ENCODE measurements at regions not wholly inside any gene's neighbourhood (a gene's known extent, or its start where the extent isn't known, plus 50 kb on each side); places are given as distances from the start of the nearest gene placed in this dataset.

DNA sequence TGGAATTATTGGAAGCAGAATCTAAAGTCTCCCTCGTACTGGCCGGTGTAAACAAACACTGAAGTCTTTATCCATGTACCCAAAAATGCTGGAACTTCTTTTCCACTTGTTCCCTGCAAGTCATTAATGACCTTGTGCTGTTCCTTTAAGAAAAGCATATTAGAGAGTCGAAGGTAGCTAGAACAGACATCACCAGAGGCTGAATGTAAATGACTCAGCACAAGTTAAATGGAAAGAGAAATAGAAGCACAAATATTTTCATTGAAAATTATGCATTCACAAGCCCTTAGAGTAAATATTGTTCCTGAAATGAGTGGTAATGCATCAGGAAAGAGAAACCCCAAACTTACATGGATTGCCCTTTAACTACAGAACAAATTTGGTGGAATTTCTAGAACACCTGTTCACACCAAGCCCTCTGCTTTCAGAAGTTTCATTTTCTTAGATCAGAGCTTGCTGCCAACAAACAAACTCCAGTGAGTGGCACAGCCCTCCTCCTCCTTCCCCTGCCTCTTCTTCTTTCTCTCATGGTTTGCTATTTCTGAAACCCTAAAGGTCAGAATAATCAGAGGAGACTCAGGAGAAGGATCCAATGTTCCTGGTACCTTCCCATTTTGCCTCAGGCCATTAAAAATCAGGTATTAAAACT lies 264.3 kb downstream of the TXNL1 start:
- DNase-seq: no peak

DNA sequence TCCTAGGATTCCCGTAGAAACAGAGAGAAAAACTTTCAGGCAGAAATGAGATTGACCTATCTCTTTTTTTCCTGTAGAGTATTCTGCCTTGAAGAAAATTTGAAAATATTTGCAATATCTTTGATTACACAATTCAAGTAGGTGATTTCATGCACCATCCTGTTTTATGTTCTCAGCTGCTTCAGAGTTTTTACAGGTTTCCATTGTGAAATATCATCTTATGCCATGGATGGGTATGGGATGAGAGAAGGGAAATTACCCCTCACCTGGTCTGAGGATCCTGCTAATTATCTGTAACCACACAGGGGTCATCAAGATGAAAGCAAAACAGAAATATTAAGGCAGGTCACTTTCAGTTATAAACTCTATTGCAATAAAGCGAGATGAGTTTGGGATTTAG lies 264.8 kb downstream of the TXNL1 start:
- no peak for DNase-seq

DNA sequence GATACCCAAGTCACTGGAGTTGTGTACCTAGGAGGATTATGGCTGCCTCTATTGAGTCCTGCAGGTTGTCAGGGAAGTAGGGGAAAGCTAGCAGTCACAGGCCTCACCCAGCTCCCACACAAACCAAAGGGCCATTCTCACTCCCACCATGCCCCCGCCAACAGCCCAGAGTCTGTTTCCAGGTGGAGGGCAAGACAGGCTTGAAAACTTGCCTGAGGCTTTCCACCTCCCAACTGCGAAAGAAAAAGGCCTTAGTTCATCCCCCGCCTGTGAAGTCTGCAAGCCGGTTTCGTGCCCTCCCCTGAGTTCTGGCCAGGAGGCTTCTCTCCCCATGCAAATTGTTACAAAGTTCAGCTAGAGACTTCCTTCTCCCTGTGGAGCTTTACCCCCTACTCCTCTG lies 270.3 kb downstream of the TXNL1 start:
- no peak for DNase-seq

DNA sequence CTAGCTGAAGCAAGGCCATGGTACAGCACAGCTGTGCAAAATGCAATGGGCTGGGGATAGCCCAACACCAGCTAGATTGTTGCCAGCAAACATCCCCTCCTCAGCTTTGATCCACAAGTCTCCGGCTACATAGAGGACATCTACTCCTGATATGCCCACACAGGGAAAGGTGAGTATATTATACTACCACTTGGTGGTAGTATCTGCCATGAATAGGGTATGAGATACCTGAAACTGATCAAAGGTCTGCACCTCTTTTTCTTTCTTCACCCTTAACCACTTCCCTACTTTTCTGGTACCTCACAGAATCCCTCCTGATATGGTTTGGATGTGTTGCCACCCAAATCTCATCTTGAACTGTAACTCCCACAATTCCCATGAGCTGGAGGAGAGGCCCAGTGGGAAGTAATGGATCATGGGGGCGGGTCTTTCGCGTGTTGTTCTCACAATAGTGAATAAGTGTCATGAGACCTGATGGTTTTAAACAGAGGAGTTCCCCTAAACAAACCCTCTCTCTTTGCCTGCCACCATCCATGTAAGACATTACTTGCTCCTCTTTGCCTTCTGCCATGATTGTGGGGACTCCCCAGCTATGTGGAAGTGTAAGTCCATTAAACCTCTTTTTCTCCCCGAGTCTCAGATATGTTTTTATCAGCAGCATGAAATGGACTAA lies 279.6 kb downstream of the TXNL1 start:
- no peak for DNase-seq

DNA sequence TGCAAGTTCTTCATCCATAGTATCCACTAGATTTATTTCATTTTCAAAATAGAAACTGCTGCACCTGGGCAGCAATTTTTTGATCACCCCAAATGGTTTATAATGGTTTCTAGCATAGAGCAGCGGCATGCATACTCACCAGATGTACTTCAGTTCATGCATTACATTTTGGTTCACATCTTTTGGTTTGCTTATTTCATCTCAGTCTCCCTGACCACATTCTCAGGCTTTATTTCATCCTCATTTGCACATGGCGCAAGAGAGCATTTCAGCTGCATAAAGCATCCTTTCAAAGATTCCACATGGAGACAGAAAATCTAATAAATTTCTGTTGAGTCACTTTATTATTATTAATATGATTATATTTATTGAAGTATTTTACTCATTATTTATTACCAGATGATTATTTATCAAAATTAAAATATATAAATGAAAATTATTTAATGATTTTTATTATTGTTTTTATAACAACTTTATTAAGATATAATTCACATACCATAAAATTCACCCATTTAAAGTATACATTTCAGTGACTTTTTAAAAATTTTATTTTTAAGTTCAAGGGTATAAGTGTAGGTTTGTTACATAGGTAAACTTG lies 284.6 kb downstream of the TXNL1 start:
- DNase-seq: no peak

DNA sequence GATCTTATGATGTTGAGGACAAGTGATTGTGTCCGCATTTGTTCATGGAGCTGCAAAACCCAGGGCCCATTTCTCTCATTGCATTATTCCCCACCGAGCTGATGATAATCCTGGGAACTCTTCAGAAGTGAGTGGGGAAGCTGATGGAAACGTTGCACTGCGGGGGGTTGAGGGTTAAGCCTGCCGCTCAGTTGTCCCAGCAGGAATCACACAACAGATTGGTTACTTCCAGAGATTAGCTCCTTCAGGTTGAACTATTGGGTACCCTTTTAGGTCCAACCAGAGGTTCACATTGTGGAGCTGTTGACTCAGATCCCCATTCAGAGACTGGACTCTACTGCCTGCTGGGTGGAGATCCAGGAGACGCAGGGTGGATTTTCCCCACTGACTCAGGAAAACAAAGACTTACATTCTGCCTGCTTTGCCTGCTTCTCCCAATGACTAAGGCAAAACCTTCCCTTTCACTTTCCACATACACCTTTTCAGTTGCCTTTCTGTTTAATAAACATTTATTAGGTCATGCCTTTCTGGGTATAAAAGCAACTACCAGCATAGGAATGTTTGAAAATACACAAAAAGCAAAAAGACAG lies 286.4 kb downstream of the TXNL1 start:
- DNase-seq: no peak

DNA sequence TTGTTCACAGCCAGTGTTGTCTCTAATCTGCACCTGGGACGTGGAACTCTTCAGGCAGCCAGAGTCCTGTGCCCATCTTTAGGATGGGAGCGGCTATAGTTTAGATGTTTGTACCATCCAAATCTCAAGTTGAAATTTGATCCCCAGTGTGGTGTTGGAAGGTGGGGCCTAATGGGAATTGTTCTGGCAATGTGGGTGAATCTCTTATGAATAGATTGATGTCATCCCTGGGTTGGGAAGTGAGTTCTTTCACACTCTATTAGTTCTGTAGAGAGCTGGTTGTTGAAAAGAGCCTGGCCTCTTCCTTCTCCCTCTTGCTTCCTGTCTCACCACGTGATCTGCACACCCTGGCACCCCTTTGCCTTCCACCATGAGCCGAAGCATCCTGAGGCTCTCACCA lies 300.9 kb downstream of the TXNL1 start:
- DNase-seq: no peak

DNA sequence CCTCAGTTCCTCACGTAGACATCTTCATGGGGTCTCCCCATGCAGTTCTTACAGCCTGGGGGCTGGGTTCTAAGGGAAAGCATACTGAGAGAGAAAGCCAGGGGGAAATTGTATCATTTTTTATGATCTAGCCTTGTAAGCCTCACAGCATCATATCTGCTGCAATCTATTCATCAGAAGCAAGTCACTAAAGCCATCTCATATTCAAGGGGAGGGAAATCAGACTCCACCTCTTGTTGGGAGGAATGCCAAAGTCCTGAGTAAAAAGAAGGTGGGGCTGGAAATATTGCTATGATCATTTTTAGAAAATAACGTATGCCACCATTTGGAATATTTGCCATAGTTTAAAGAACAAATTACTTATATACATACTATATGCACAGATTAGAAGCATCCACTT lies 304.6 kb downstream of the TXNL1 start:
- DNase-seq: no peak

DNA sequence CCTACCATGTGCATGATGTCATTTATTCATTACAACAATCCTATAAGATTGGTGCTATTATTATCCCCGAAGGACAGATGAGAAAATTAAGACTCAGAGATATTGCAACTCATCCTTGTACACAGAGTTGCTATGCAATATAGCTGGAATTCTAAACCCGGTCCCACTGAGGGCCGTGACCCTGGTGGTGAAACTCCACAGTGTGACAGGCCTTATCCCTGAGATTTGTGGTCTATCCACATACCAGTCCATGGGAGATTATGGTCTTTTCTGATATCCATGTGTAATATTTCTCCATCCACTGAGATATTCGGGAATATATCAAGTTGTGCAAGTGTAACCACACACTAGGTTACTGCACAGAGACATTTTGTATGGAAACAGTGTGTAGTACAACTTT lies 305.2 kb downstream of the TXNL1 start:
- no peak for DNase-seq

DNA sequence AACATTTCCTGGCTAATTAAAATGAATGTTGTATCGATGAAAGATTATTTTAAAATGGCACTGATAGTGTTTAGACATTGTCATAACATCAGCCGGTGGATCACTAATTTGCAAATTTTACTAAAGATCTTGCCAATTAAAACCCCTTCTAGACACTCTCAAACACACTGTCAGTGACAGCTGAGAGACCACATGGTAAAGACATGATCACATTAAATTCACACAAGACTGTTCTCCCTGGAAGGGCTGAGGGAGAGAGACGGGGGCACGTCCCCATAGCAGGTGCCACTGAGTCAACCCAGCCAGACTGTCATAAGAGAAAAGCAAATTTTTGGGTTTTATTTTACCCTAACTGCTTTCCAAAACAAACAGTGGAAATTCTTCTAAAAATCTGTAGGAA lies 306.0 kb downstream of the TXNL1 start:
- DNase-seq: no peak

DNA sequence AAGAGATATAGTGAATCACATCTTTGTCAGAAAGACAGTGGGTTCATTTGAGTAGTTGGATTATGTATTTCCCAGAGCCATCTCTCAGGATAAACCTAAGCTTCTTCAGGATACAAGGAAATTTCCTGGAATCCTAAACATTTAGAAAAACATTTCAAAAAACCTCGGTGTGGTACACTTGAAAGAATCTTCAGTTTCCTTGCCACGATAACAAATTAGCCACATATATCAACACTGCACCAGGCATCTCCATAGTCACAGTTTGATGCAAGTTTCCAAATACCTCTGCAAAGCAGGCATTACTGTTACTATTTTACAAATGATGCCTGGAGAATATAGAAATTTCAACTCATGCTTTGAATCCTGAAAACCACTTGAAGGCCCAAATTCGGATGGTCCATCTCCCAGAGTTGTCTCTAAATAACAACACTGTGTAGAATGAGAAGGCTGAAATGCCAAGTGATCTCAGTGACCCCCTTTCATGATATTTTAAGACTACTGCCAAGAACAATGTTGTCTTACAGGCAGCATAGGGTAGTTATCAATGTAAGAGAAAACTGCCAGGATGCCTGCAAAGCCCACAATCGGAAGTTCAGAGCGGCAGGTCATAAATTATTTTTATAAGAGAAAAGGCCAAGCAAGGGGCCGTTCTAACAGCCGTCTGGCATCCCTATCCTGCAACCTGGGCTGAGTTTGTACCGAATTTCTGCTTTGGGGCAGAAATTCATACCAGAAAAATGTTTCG lies 307.9 kb downstream of the TXNL1 start:
- DNase-seq: no peak

DNA sequence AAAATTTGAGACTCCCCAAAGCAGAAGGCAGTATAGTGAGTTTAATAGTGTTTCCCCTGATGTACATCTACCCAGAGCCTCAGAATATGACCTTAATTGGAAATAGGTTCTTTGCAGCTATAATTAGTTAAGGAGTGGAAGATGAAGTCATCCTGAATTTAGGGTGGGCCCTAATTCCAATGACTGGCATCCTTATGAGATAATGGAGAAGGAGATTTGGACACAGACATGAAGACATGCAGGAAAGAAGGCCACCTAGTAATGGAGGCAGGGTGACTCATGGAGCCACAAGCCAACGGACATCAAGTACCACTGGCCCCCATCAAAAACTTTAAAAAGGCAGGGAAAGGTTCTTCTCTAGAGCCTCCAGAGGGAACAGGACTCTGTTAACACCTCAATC lies 308.9 kb downstream of the TXNL1 start:
- no peak for DNase-seq

DNA sequence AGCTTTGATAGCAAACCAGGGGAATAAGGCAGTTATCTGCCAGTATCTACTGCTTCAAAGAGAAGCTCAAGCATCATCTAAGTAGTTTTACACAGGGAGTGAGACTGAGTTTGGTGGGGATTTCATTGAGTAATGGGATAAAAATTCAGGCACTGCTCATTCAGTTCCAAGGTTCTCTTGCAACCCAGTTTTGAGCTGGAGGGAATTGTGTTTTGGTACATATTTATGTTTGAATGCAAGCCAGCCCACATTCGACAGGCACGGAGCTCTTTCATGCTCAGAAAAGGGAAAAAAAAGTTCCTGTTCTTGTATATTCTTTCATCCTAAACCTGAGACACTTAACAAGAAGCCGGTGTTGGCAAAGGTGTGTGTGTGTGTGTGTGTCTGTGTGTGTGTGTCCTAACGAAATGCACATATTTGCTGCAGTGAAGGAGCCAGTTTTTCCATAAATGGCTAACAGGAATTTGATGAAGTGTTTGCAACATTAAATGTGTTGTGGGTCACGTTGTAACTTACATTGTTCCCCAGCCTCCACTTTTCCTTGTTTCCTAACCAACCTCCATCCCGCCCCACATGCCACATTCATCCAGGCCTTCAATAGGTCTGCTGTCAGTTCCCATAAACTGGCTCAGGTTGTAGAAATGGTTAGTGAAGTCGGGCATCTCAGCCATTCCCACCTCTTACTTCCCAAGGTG lies 311.1 kb downstream of the TXNL1 start:
- no peak for DNase-seq

DNA sequence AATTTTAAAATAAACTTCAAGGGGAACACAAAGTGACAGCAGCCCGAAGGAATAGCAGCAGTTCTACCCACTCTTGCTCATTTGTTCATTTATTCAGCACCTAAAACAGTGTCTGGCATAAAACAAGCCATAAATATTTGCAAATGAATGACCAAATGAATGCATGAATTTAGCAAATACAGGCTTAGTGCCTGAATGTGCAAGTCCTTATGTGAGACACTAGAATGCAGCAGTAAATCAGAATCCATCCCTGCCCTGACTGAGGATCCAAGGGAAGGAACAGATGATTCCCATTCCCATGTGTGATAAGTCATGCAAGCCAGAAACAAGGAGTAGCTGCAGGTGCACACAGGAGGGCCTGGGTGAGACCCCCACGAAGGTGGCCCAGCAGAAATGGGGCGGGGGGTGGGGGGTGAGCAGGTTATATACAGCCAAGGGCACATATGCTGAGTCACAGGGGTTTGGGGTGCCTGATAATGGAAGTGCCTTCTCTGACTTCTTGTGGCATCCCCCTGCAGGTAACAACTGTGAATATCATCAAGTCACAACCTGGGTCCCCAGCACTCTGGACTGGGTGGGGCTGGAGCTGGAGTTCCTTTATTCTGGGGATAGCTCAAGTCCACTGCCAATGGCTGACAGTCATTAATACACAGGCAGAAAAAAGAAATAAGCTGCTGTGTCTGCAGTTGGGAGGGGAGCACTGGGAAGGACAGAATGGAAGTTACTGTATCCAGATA lies 311.9 kb downstream of the TXNL1 start:
- no peak for DNase-seq

DNA sequence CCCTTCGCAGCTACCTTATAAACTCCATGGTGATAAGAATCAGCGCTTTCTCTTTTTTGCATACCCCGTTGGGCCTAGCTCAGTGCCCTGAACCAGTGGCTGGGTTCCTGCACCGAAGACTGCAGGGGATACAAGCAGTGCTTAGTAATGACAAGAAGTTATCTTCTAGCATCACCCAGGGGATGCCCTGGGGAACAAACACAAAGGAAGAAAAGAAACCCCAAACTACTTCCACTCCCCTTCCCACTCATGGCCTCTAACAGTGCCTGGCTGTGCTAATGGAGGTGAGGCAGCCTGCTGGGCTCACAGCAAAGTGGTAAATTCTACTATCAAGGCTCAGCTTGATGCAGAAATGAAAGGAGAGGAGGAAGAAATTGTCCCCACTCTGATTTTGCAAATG lies 314.7 kb downstream of the TXNL1 start:
- no peak for DNase-seq

DNA sequence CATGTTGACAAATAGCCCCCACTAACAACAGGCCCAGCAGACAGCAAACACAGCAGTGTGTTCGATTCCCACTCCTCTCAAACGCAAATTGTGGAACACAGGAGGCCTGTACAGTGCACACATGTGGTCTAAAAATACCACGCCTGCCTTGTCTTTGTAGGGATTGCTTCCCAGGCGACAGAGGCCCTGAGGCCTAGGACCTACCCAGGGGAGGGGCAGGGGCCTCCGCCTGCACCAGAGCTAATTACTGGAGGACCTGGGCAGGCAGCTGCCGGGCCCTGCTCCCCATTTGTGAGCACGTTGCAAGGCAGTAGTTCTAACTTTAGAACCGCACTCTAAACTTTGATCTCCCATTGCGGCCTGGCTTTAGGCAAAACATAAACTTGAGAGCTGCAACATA lies 316.0 kb downstream of the TXNL1 start:
- no peak for DNase-seq

DNA sequence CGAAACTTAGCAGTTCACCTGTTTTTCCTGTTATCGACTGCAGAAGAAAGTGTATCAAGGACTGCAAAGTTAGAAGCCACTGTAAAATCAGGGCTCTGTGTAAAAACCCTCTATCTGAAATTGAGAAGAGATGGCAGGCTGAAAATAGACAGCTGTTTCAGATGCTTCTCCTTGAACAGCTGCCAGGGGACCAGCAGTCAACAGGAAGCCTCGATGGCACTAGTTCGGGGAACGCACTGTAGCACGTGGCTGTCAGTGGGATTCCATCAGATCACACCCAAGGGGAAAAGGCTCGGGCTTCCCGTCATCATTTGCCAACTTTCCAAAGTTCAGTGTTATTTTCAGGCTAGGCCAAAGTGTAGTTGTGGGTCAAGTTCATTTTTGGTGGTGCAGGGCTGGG lies 316.9 kb downstream of the TXNL1 start:
- no peak for DNase-seq

DNA sequence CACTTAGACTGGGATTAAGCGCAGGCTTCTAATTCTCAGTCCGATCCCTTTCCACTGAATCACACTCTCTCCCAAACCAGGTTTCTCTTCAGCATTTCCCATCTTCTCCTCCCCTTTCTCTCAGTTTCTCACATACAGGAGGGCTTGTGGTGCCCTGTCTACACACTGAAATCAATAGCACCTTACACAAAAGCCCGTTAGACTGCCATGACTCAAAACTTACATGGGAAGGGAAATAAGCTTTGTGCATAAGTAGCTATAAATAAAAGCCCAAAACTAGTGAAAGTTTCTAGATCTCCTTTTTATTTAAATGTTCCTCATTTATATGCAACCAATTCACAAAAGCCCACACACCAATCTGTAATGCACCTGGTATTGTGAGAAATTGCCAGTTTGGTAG lies 318.4 kb downstream of the TXNL1 start:
- DNase-seq: no peak

DNA sequence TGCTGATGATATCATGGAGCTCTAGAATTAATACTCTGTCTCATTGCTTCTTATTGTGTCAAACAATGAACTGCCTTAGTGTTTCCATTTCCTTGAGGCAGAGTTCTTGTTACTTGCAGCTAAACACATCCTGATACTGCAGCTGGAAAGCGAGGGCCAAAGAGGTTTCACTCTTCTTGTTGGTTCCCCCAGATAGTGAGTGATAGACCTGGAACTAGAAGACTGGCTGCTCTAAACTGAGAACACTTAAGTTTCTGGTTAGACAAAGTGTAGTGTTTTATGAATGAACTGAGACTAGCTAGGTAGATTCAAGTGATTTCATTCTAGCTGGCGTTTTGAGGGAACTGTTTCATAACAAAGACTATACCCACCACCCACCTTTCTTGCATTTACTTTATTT lies 321.7 kb downstream of the TXNL1 start:
- DNase-seq: no peak

DNA sequence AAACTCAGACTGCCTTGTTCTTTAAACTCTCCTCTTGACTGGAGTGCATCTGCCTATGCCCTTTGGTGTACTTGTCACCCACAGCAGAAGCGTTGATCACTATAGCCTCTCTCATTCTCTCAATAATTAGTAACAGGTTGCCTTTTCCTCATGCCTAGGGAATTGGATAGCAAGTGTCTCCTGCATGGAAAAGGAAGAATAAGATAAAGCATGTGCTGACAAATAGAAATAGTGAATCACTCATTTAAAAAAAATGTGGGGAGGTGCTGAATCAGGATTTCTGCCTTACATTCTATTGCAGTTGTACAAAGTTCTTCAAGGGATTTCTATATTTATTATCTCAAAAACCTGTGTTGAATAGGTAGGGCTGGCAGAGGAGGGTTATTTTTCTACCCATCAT lies 323.0 kb downstream of the TXNL1 start:
- no peak for DNase-seq

DNA sequence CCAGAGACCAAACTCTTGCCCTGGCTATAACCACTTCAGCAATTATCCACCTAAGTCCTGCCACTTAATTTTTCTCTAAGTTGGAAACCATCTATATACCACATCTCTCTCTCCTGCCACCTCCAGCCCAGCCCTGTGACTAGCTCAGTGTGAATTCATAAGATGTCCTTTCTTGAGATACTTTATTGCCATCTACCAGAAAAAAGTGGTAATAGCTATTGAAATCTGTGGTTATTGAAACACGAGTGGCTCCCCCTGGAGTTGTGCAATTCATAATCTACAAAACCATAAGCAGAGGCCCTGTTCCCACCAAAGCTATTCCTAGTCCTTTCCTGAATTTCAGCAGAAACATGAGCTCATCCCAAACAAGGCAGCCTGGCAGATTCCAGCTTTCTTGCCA lies 324.0 kb downstream of the TXNL1 start:
- DNase-seq: no peak

Data from NCI-H1436 (cell line).